ENCODE measurements at regions not wholly inside any gene's neighbourhood (a gene's known extent, or its start where the extent isn't known, plus 50 kb on each side); places are given as distances from the start of the nearest gene placed in this dataset.

DNA sequence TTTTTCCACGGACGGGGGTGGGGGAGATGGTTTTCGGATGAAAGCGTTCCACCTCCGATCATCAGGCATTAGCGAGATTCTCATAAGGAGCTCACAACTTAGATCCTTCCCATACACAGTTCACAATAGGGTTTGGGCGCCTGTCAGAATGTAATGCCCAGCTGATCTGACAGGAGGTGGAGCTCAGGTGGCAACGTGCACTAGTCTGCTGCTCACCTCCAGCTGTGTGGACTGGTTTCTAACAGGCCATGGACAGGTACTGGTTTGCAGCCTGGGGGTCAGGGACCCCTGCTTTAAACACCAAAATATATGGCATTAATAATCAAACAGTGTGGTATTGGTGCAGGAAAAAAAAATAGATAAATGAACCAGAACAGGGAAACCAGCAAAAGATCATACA lies 157.5 kb upstream of the NLRP1 start:
- ATAC-seq (ENCODE audit: insufficient read depth, low FRiP score) (no peak), DNase-seq (no peak)
- TF ChIP-seq, protein P1, sequence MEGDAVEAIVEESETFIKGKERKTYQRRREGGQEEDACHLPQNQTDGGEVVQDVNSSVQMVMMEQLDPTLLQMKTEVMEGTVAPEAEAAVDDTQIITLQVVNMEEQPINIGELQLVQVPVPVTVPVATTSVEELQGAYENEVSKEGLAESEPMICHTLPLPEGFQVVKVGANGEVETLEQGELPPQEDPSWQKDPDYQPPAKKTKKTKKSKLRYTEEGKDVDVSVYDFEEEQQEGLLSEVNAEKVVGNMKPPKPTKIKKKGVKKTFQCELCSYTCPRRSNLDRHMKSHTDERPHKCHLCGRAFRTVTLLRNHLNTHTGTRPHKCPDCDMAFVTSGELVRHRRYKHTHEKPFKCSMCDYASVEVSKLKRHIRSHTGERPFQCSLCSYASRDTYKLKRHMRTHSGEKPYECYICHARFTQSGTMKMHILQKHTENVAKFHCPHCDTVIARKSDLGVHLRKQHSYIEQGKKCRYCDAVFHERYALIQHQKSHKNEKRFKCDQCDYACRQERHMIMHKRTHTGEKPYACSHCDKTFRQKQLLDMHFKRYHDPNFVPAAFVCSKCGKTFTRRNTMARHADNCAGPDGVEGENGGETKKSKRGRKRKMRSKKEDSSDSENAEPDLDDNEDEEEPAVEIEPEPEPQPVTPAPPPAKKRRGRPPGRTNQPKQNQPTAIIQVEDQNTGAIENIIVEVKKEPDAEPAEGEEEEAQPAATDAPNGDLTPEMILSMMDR (IDR thresholded peaks at IDR 0.05; ENCODE audit: control extremely low read depth, extremely low read depth): no peak
- no peak overlapping the region for H3K4me3 ChIP-seq
- no peaks in the 10 kb centered on the region for H3K9me3 ChIP-seq (ENCODE audit: control insufficient read depth in 4 of 4, insufficient read depth in 3 of 4, low read length in 3 of 4)
- H3K36me3 ChIP-seq (ENCODE audit: control insufficient read depth in 4 of 4, insufficient read depth in 4 of 4, low read length in 4 of 4): no peaks in the 10 kb centered on the region
- H3K9ac ChIP-seq (ENCODE audit: insufficient read depth in 1 of 2, low read length in 2 of 2): no peak overlapping the region
- no peaks in the 10 kb centered on the region for H3K4me1 ChIP-seq (ENCODE audit: control insufficient read depth in 5 of 5, insufficient read depth in 5 of 5, low read length in 5 of 5)
- H3K27me3 ChIP-seq (ENCODE audit: control insufficient read depth in 3 of 3, insufficient read depth in 3 of 3, low read length in 2 of 3): no peaks in the 10 kb centered on the region
- H3K27ac ChIP-seq (ENCODE audit: low read depth in 1 of 2, low read length in 1 of 2): no peak overlapping the region
- WGBS, 2 donors: 82 to 83% methylated on average over 8 of the region's 8 CpGs

GRCh38 chr17:5745111-5745813 lies 161.0 kb upstream of the NLRP1 start:
- Histone ChIP-seq H3K27ac (ENCODE audit: low read depth in 1 of 2, low read length in 1 of 2) (no peak overlapping the region), H3K36me3 (ENCODE audit: control insufficient read depth in 4 of 4, insufficient read depth in 4 of 4, low read length in 4 of 4) (no peaks in the 10 kb centered on the region), H3K27me3 (ENCODE audit: control insufficient read depth in 3 of 3, insufficient read depth in 3 of 3, low read length in 2 of 3) (no peaks in the 10 kb centered on the region), H3K4me1 (ENCODE audit: control insufficient read depth in 5 of 5, insufficient read depth in 5 of 5, low read length in 5 of 5) (no peaks in the 10 kb centered on the region), H3K9me3 (ENCODE audit: control insufficient read depth in 4 of 4, insufficient read depth in 3 of 4, low read length in 3 of 4) (no peaks in the 10 kb centered on the region), H3K4me3 (no peak overlapping the region), H3K9ac (ENCODE audit: insufficient read depth in 1 of 2, low read length in 2 of 2) (no peak overlapping the region)
- DNase-seq (no peak), ATAC-seq (ENCODE audit: insufficient read depth, low FRiP score) (no peak)
- TF ChIP-seq, protein P1 (IDR thresholded peaks at IDR 0.05; ENCODE audit: control extremely low read depth, extremely low read depth): no peak
- 77 to 79% methylated on average over 4 of the region's 4 CpGs for WGBS, 2 donors

GRCh38 chr17:5747276-5747675 lies 163.0 kb upstream of the NLRP1 start:
- WGBS, 2 donors: 85 to 89% methylated on average over 3 of the region's 3 CpGs
- Histone ChIP-seq H3K27me3 (ENCODE audit: control insufficient read depth in 3 of 3, insufficient read depth in 3 of 3, low read length in 2 of 3) (no peaks in the 10 kb centered on the region), H3K9me3 (ENCODE audit: control insufficient read depth in 4 of 4, insufficient read depth in 3 of 4, low read length in 3 of 4) (no peaks in the 10 kb centered on the region), H3K9ac (ENCODE audit: insufficient read depth in 1 of 2, low read length in 2 of 2) (no peak overlapping the region), H3K4me1 (ENCODE audit: control insufficient read depth in 5 of 5, insufficient read depth in 5 of 5, low read length in 5 of 5) (peaks cover 0 to 1% (median 0%) of the 10 kb centered on the region in 5 donors), H3K4me3 (no peak overlapping the region), H3K36me3 (ENCODE audit: control insufficient read depth in 4 of 4, insufficient read depth in 4 of 4, low read length in 4 of 4) (no peaks in the 10 kb centered on the region), H3K27ac (ENCODE audit: low read depth in 1 of 2, low read length in 1 of 2) (no peak overlapping the region)
- ATAC-seq (ENCODE audit: insufficient read depth, low FRiP score): no peak
- no peak for DNase-seq
- TF ChIP-seq, protein P1 (IDR thresholded peaks at IDR 0.05; ENCODE audit: control extremely low read depth, extremely low read depth): no peak

DNA sequence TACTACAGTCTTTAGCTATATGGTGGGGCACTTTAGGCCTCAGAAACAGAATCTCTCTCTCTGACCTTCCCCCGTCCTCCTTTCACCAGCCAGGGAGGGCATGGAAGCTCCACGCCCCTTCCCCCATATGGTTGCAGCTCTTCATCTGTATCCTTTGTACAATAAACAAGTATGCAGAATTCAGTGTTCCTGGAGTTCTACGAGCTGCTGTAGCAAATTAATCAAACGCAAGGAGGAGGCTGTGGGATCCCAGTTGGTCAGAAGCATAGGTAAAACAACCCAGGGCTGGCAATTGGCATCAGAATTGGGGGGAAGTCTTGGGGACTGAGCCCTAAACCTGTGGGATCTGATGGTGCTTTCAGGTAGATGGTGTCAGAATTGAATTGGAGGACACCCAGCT lies 163.7 kb upstream of the NLRP1 start:
- H3K36me3 ChIP-seq (ENCODE audit: control insufficient read depth in 4 of 4, insufficient read depth in 4 of 4, low read length in 4 of 4): no peaks in the 10 kb centered on the region
- H3K4me3 ChIP-seq: no peak overlapping the region
- peaks cover 0 to 1% (median 0%) of the 10 kb centered on the region in 5 donors for H3K4me1 ChIP-seq (ENCODE audit: control insufficient read depth in 5 of 5, insufficient read depth in 5 of 5, low read length in 5 of 5)
- TF ChIP-seq, protein P1 (IDR thresholded peaks at IDR 0.05; ENCODE audit: control extremely low read depth, extremely low read depth): no peak
- H3K9ac ChIP-seq (ENCODE audit: insufficient read depth in 1 of 2, low read length in 2 of 2): no peak overlapping the region
- H3K27ac ChIP-seq (ENCODE audit: low read depth in 1 of 2, low read length in 1 of 2): no peak overlapping the region
- ATAC-seq (ENCODE audit: insufficient read depth, low FRiP score) (no peak), DNase-seq (no peak)
- no peaks in the 10 kb centered on the region for H3K27me3 ChIP-seq (ENCODE audit: control insufficient read depth in 3 of 3, insufficient read depth in 3 of 3, low read length in 2 of 3)
- 82 to 84% methylated on average over 4 of the region's 4 CpGs for WGBS, 2 donors
- H3K9me3 ChIP-seq (ENCODE audit: control insufficient read depth in 4 of 4, insufficient read depth in 3 of 4, low read length in 3 of 4): no peaks in the 10 kb centered on the region

All from lung (tissue), 11 donors.